KG1 (cell line): ENCODE measurements at regions not wholly inside any gene's neighbourhood (a gene's known extent, or its start where the extent isn't known, plus 50 kb on each side); places are given as distances from the start of the nearest gene placed in this dataset.

Experiments
- DNase-seq: peaks from one replicate; lab custom pipeline; 2025; lab: John Stamatoyannopoulos, UW

GRCh38 chr5:10876006-10876744 lies 115.1 kb upstream of the DAP start:
- DNase-seq = no peak

- no peak for DNase-seq
Measured at GRCh38 chr5:10875201-10875768, 114.3 kb upstream of the DAP start.

- DNase-seq = no peak
Measured at GRCh38 chr5:10874541-10874940, 113.5 kb upstream of the DAP start.

GRCh38 chr5:10870791-10871190 lies 109.8 kb upstream of the DAP start:
- DNase-seq = no peak

- DNase-seq = no peak
Measured at GRCh38 chr5:10868956-10869355, 107.9 kb upstream of the DAP start.

DNA sequence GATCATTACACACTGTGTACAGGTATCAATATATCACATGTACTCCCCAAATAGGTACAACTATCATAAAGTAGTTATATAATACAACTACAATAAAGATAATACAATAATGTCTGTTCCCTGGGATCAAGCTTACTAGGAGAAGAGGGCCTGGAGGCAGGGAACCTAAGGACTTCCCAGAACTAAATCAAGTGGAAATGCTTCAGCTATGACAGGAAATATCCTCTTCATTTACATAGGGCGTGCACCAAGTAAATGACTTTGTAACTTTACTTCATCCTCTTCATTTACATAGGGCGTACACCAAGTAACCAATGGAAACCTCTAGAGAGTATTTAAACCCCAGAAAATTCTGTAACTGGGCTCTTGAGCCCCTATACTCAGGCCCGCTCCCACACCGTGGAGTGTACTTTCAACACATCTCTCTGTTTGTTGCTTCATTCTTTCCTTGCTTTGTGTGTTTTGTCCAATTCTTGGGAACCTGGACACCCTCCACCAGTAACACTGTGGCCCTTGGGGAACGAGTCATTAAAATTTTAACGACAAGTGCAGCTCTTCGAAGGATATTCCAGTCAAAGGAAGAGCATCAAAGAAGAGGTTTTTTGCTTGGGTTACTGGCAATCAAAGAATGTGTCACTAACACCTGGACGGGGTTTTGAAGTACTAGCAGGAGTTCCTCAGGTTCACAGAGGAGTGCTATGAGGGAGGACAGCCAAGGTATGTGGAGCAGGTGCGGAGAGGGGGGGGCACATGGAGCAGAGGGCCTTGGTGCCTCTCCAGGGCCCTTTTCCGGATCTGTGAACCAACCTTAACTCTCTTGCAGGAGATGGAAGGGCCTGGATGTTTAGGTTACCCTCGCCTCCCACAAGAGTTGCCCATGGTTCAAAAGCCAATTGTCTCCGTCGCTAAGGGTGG lies 106.6 kb upstream of the DAP start:
- no peak for DNase-seq

GRCh38 chr5:10866913-10867312 lies 105.9 kb upstream of the DAP start:
- no peak for DNase-seq

DNA sequence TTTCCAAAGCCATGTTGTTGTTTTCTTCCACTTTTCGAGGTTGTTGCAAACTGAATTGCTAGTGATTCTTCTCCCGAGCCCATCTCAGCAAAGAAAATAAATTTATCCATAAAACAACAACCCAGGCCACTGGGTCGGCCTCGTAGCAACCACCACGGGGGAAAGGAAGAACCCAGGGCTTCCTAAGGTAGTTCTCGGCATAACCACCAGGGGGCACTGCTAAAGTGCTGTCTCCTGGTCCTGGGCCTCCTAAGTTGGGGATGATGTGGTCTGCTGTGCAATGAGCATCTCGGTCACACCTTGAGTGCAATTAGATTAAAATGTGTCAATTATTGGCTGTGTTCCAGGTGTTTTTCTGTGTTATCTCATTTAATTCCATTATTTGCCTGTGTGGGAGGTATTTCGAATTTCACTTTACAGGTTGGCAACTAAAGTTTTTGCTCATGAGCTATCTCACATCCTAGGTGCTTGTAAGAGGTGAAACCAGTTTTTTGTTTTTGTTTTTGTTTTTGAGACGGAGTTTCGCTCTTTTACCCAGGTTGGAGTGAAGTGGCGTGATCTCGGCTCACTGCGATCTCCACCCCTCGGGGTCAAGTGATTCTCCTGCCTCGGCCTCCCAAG lies 102.8 kb upstream of the DAP start:
- DNase-seq = peak; percentile 33

GRCh38 chr5:10862085-10862484 lies 101.1 kb upstream of the DAP start:
- DNase-seq = no peak

DNA sequence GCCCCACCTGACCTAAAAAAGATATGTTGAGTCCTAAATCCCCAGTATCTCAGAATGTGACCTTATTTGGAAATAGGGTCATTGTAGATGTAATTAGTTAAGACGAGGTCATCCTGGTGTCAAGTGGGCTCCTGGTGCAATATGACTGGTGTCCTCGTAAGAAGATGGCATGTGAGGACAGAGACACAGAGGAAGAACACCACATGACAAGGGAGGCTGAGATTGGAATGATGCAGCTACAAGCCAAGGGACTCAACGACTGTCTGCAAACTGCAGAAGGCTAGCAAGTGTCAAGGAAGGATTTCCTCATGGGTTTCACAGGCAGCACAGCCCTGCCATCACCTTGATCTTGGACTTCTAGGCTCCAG lies 100.4 kb upstream of the DAP start:
- DNase-seq = no peak

DNA sequence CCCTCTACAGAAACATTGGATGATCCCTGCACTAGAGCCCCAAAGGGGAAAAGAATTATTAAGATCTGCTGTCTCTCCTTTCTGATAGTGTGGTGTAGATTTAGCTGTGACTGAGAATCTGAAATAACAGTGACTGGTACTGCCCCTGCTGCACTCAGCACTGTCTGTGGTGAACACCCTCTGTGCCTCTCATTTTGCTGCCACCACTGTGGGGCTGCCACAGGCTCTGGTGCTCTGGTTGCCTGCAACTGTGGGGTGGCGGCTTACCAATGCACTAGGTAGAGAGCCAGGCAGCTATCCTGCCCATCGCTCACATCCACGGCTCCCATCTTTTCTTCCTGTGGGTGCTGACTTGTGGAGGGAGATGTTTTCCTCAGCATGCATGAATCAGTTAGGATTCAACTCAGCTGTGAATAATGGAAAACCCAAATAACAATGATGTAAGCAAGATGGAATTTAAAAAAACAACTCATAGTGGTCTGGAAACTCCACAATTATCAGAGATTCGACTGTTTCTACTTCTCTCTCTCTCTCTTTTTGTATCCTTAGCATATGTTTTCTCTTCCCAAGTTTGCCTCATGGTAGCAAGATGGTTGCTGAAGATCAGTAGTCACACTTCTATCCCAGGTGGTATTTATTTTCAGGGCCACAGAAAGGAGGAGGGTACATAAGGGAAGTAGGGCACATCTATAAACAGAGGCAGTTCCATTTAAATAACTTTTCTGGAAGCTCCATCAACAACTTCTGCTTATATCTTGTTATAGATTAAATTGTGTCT lies 99.8 kb upstream of the DAP start:
- DNase-seq = no peak

- DNase-seq = no peak
Measured at GRCh38 chr5:10860196-10860543, 99.1 kb upstream of the DAP start.

- DNase-seq = no peak
Measured at GRCh38 chr5:10859393-10860195, 98.6 kb upstream of the DAP start.

DNA sequence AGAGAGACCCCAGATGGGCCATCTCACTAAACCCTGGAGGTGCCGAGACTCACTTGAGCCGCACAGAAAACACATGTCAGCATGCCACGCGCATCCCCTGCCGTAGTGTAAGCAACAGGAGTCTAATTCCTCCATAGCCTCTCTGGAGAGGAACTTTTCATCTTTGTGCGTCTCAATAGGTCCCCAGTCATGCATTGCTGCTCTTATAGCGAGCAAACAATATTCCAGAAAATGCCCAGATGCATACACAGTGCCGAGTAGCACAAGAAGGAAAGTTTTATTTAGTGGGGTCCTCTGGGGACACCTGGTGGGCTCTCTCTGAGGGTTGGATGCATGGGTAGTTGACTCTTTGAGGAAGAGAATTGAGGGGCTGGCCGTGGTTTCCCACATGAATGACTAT lies 97.9 kb upstream of the DAP start:
- DNase-seq = no peak

DNA sequence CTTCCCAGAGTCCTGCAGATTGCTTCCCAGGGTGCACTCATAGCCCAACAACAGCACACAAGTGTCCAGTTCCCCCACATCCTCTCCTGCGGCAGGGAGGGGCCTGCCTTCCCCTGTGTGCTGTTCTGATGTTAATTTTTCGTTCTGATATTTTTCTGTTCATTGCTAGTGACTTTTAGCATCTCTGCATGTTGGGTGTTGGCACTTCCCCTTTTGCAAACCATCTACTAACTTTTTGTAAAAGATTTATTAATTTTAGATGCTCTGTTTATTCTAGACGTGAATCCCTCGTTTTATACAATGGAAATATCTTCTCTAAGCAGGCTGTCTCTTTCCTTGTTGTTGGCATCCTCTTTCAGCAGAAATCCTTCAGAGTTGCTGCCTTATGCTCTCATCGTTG lies 97.3 kb upstream of the DAP start:
- no peak for DNase-seq

GRCh38 chr5:10857338-10857733 lies 96.3 kb upstream of the DAP start:
- no peak for DNase-seq

- DNase-seq = no peak
Measured at GRCh38 chr5:10856683-10857337, 95.8 kb upstream of the DAP start.

DNA sequence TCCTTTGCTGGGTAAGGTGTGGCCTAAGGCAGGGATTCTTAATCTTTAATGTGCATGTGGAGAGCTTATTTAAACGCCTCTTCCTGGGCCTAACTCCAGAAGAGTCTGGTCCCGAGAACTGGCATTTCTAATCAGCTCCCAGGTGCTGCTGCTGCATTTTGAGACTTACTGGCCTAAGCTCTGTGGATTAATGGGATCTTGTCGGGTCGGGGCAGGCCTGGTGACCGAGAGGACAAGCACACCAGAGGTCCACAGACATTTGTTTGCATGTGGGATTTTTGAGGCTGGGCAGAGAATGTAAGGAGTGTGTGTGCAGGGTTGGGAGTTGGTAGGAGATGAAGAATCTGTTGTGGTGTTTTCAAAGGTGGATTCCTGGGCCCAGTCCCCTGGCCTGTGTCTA lies 95.0 kb upstream of the DAP start:
- DNase-seq = no peak

DNA sequence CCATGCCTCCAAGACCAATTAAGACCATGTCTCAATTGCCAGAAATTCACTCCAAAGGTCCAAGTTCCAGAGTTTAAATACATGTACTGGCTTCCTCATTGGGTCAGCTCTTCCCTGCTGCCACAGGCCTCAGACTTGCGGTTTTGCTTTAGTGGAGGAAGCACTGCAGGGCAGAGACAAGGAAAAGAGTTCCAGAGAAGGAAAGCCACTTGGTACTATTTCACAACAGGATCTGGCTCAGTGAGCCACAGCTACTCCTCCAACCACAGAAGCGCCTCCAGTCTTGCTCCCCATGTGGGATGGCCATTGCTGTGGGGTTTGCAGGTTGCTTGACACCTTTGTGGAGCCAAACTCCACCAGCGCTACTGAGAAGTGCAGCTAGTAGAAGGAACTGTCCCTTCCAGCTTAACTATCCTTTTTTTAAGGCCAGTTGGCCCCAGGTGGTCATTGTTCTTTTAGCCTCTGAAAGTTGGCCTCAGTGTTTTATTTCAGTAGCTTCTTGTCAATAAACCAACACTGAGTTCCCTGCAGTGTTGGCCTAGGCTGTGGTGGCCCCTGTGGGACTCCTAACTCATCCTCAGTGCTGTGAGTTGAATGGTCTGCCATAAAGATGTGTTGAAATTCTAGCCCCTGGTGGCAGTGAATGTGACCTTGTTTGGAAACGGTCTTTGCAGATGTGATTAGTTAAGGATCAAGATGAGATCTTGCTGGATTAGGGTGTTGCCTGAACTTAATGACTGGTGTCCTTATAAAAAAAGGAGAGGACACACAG lies 93.7 kb upstream of the DAP start:
- DNase-seq = peak; percentile 74

DNA sequence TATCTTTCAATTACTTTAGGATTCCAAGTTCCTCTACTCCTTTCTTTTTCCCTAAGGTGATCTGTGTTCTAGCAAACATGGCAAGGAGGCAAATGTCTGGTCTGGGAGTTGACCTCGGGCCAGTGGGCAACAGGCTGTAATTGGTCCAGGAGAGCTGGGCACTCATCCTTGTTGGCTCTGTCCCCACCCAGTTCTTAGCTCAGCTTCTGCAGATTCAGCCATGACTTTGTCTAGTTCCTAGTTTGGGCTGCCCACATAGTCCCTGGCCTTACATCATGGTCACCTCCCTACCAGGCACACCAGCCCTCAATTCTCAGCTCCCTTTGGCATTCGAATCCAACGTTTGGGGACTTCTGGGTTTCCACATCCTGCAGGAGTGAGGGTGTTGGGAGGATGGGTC lies 92.1 kb upstream of the DAP start:
- no peak for DNase-seq
